ENCODE measurements at regions not wholly inside any gene's neighbourhood (a gene's known extent, or its start where the extent isn't known, plus 50 kb on each side); places are given as distances from the start of the nearest gene placed in this dataset.

DNA sequence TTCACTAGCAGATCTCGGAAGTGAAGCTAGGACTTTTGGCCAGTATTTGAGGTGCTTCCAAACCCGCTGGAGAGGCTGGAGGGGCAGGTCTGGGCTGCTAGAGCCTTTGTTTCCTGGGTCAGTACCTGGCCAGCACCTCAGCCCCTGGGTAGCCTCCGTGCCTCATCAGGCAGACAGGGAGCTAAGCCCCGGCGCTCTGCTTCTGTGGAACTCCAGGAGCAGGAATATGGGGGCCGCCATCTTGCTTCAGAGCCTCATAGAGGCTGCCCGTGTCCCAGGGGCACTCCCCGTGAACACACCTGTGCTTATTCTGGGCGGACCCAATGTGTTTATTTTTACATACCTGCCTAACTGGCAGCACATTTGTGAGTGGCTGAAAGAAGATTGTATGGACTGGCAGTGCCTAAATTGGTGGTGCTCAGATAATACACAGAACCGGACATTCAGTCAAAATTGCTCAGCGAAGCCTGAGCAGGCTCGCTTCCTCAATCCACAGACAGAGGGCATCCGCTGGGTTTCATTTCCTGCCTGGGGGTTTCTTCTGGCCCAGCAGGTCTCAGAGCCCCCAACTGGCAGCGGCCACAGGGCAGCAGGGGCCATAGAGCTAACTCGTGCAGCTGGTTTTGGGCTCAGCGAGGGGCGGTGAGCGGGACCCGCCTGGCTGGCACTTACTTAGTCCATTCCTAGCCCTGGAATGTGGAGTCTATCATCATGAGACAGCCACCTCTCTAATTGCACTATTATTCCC is 176.8 kb upstream of the ALKAL2 start:
- Histone ChIP-seq H3K36me3 (ENCODE audit: control insufficient read depth, insufficient read depth, low read length) (no peaks in the 10 kb centered on the region), H3K4me3 (ENCODE audit: low read length) (no peak overlapping the region), H3K27me3 (ENCODE audit: control insufficient read depth, insufficient read depth, low read length) (peaks cover 34% of the 10 kb centered on the region), H3K9me3 (ENCODE audit: control insufficient read depth, low read depth, low read length) (peaks cover 3% of the 10 kb centered on the region), H3K4me1 (ENCODE audit: control insufficient read depth, insufficient read depth, low read length) (no peaks in the 10 kb centered on the region), H3K27ac (ENCODE audit: low read length) (no peak overlapping the region)
- no peak for DNase-seq
- no CpG with 5 or more reads among the region's 19 CpGs for WGBS (ENCODE audit: insufficient coverage, low lambda C conversion rate)

GRCh38 chr2:460861-461260 is 173.0 kb upstream of the ALKAL2 start:
- no peak for DNase-seq
- no peak overlapping the region for H3K27ac ChIP-seq (ENCODE audit: low read length)
- H3K9me3 ChIP-seq (ENCODE audit: control insufficient read depth, low read depth, low read length), result no peaks in the 10 kb centered on the region
- H3K27me3 ChIP-seq (ENCODE audit: control insufficient read depth, insufficient read depth, low read length), result peaks cover 3% of the 10 kb centered on the region
- 58% methylated on average over 2 of the region's 6 CpGs for WGBS (ENCODE audit: insufficient coverage, low lambda C conversion rate)
- no peaks in the 10 kb centered on the region for H3K36me3 ChIP-seq (ENCODE audit: control insufficient read depth, insufficient read depth, low read length)
- H3K4me3 ChIP-seq (ENCODE audit: low read length), result no peak overlapping the region
- no peaks in the 10 kb centered on the region for H3K4me1 ChIP-seq (ENCODE audit: control insufficient read depth, insufficient read depth, low read length)

DNA sequence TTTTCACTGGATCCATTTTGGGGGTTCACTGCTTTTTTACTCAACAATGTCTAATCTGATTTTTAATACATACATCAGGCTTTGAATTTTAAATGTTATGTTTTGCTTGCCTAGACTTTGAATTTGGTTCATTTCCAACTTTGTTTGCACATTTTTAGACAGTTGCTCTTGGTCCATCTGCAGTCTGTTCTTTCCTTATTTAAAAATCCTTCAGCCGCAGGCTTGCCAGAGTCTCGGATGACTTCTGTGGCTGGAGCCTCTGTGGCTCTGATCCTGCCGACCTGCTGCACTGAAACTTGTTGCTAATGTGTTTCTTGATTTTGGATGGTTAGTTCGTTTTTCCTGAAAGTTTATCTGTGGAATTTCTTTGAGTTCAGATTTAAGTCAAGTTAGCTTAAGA is 172.0 kb upstream of the ALKAL2 start:
- H3K36me3 ChIP-seq (ENCODE audit: control insufficient read depth, insufficient read depth, low read length), result no peaks in the 10 kb centered on the region
- H3K9me3 ChIP-seq (ENCODE audit: control insufficient read depth, low read depth, low read length), result no peaks in the 10 kb centered on the region
- H3K4me3 ChIP-seq (ENCODE audit: low read length), result no peak overlapping the region
- no peaks in the 10 kb centered on the region for H3K4me1 ChIP-seq (ENCODE audit: control insufficient read depth, insufficient read depth, low read length)
- peaks cover 2% of the 10 kb centered on the region for H3K27me3 ChIP-seq (ENCODE audit: control insufficient read depth, insufficient read depth, low read length)
- no peak overlapping the region for H3K27ac ChIP-seq (ENCODE audit: low read length)
- WGBS (ENCODE audit: insufficient coverage, low lambda C conversion rate), result no CpG with 5 or more reads among the region's 4 CpGs
- DNase-seq, result no peak

DNA sequence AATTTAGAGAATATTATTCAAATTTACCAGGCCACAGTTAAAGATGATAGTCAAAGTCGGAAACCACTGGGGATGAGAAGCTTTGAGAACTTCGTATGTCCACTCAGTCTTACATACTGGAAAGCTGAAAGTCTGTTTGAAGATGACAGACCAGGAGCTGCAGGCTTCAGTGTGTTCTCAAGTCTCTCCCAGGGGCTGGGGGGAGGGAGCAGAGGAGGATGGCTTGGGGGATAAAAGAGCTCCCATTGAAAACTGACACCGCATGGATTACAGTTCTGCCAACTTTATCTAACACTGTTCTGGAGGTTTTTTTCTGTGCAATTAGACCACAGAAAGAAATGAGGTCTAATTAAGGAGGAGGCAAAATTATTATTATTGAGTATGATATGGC is 170.5 kb upstream of the ALKAL2 start:
- no peaks in the 10 kb centered on the region for H3K4me1 ChIP-seq (ENCODE audit: control insufficient read depth, insufficient read depth, low read length)
- H3K27ac ChIP-seq (ENCODE audit: low read length), result no peak overlapping the region
- no peak overlapping the region for H3K4me3 ChIP-seq (ENCODE audit: low read length)
- no CpG with 5 or more reads among the region's 3 CpGs for WGBS (ENCODE audit: insufficient coverage, low lambda C conversion rate)
- H3K36me3 ChIP-seq (ENCODE audit: control insufficient read depth, insufficient read depth, low read length), result no peaks in the 10 kb centered on the region
- H3K27me3 ChIP-seq (ENCODE audit: control insufficient read depth, insufficient read depth, low read length), result peaks cover 2% of the 10 kb centered on the region
- DNase-seq, result no peak
- no peaks in the 10 kb centered on the region for H3K9me3 ChIP-seq (ENCODE audit: control insufficient read depth, low read depth, low read length)

GRCh38 chr2:457792-458424 is 170.0 kb upstream of the ALKAL2 start:
- 95% methylated on average over 3 of the region's 8 CpGs for WGBS (ENCODE audit: insufficient coverage, low lambda C conversion rate)
- no peaks in the 10 kb centered on the region for H3K9me3 ChIP-seq (ENCODE audit: control insufficient read depth, low read depth, low read length)
- no peak overlapping the region for H3K27ac ChIP-seq (ENCODE audit: low read length)
- no peaks in the 10 kb centered on the region for H3K36me3 ChIP-seq (ENCODE audit: control insufficient read depth, insufficient read depth, low read length)
- no peaks in the 10 kb centered on the region for H3K4me1 ChIP-seq (ENCODE audit: control insufficient read depth, insufficient read depth, low read length)
- no peak for DNase-seq
- H3K4me3 ChIP-seq (ENCODE audit: low read length), result no peak overlapping the region
- H3K27me3 ChIP-seq (ENCODE audit: control insufficient read depth, insufficient read depth, low read length), result peaks cover 2% of the 10 kb centered on the region

DNA sequence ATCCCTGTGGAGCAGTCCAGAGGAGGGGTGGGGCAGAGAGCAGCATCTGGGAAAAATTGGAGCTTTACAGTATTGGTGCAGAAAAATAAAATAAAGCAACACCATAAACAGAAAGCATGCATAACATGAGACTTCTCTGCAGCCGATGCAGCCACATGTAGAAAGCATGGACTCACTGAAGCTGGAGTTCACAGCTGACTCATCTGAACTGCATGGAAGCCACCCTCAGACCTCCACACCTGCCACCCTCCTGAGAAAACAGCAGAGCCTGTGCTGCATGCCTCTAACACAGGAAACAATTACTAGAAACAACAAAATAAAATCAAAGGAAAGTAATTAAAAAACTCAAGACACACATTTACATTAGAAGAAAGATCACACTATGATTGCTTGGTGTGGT is 169.4 kb upstream of the ALKAL2 start:
- Histone ChIP-seq H3K4me3 (ENCODE audit: low read length) (no peak overlapping the region), H3K9me3 (ENCODE audit: control insufficient read depth, low read depth, low read length) (no peaks in the 10 kb centered on the region), H3K36me3 (ENCODE audit: control insufficient read depth, insufficient read depth, low read length) (no peaks in the 10 kb centered on the region), H3K27ac (ENCODE audit: low read length) (no peak overlapping the region), H3K27me3 (ENCODE audit: control insufficient read depth, insufficient read depth, low read length) (peaks cover 2% of the 10 kb centered on the region), H3K4me1 (ENCODE audit: control insufficient read depth, insufficient read depth, low read length) (no peaks in the 10 kb centered on the region)
- DNase-seq, result no peak
- no CpG with 5 or more reads among the region's 1 CpG for WGBS (ENCODE audit: insufficient coverage, low lambda C conversion rate)

DNA sequence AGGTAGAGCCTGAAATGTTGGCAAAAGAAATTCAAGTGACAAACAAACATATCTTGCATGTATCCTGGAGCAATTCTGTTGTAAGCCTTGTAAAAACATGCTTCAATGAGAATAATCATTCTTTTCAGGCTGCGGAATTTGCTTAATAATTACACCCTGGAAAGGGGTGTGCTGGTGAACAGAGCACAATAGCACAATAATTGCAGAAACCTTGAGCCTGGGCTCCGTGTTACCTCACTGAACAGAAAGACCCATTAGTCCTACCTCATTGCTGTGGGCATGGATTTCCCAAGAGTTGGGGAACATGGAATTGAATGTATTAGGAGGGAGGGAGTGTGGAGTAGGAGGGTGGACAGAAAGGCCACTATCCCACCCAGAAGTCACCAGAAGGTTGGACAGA is 168.0 kb upstream of the ALKAL2 start:
- no peaks in the 10 kb centered on the region for H3K27me3 ChIP-seq (ENCODE audit: control insufficient read depth, insufficient read depth, low read length)
- no peaks in the 10 kb centered on the region for H3K4me1 ChIP-seq (ENCODE audit: control insufficient read depth, insufficient read depth, low read length)
- no peak overlapping the region for H3K27ac ChIP-seq (ENCODE audit: low read length)
- H3K4me3 ChIP-seq (ENCODE audit: low read length), result no peak overlapping the region
- H3K36me3 ChIP-seq (ENCODE audit: control insufficient read depth, insufficient read depth, low read length), result no peaks in the 10 kb centered on the region
- H3K9me3 ChIP-seq (ENCODE audit: control insufficient read depth, low read depth, low read length), result no peaks in the 10 kb centered on the region
- WGBS (ENCODE audit: insufficient coverage, low lambda C conversion rate), result no CpG with 5 or more reads among the region's 2 CpGs
- no peak for DNase-seq

DNA sequence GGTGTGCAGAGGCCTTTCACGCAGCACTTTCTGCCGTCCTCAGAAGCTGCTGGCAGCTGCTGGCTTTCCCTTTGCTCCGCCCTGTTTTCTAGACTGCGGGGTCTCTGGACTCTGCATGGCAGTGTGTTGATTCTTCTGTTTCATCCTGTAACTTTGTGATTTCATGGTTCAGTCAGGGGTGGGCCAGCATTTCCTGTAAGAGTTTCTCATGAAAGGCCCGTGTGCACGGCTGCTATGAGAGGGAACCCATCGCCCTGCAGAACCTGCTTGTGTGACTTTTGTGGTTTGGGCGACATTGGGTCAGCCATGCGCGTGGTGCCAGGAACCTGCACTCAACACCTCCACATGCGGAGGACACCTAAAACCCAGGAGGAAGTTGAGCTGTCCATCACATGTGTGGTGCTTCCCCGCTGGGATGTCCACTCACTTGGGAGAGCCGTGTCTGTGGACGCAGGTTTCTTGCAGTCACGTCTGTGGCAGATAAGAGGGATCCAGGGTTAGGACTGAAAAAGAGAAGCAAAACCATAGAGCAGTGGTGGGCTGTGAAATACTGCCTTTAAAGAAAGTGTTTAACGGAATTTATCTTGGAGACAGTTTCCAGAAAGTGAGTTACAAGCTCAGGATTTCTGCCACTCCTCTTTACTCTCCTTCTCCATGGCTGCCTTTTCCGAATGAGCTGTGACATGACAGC is 167.3 kb upstream of the ALKAL2 start:
- no peaks in the 10 kb centered on the region for H3K4me1 ChIP-seq (ENCODE audit: control insufficient read depth, insufficient read depth, low read length)
- H3K9me3 ChIP-seq (ENCODE audit: control insufficient read depth, low read depth, low read length), result no peaks in the 10 kb centered on the region
- H3K27ac ChIP-seq (ENCODE audit: low read length), result no peak overlapping the region
- H3K27me3 ChIP-seq (ENCODE audit: control insufficient read depth, insufficient read depth, low read length), result no peaks in the 10 kb centered on the region
- 60% methylated on average over 1 of the region's 17 CpGs for WGBS (ENCODE audit: insufficient coverage, low lambda C conversion rate)
- no peaks in the 10 kb centered on the region for H3K36me3 ChIP-seq (ENCODE audit: control insufficient read depth, insufficient read depth, low read length)
- DNase-seq, result no peak
- H3K4me3 ChIP-seq (ENCODE audit: low read length), result no peak overlapping the region

- no peaks in the 10 kb centered on the region for H3K9me3 ChIP-seq (ENCODE audit: control insufficient read depth, low read depth, low read length)
- H3K36me3 ChIP-seq (ENCODE audit: control insufficient read depth, insufficient read depth, low read length), result no peaks in the 10 kb centered on the region
- no peak overlapping the region for H3K27ac ChIP-seq (ENCODE audit: low read length)
- no CpG with 5 or more reads among the region's 11 CpGs for WGBS (ENCODE audit: insufficient coverage, low lambda C conversion rate)
- H3K27me3 ChIP-seq (ENCODE audit: control insufficient read depth, insufficient read depth, low read length), result no peaks in the 10 kb centered on the region
- DNase-seq, result no peak
- H3K4me3 ChIP-seq (ENCODE audit: low read length), result no peak overlapping the region
- H3K4me1 ChIP-seq (ENCODE audit: control insufficient read depth, insufficient read depth, low read length), result no peaks in the 10 kb centered on the region
These were observed 165.2 kb upstream of the ALKAL2 start for GRCh38 chr2:453132-453531.

GRCh38 chr2:451495-451894 is 163.6 kb upstream of the ALKAL2 start:
- Histone ChIP-seq H3K27ac (ENCODE audit: low read length) (no peak overlapping the region), H3K27me3 (ENCODE audit: control insufficient read depth, insufficient read depth, low read length) (no peaks in the 10 kb centered on the region), H3K4me1 (ENCODE audit: control insufficient read depth, insufficient read depth, low read length) (no peaks in the 10 kb centered on the region), H3K9me3 (ENCODE audit: control insufficient read depth, low read depth, low read length) (no peaks in the 10 kb centered on the region), H3K36me3 (ENCODE audit: control insufficient read depth, insufficient read depth, low read length) (no peaks in the 10 kb centered on the region), H3K4me3 (ENCODE audit: low read length) (no peak overlapping the region)
- no peak for DNase-seq
- no CpG with 5 or more reads among the region's 16 CpGs for WGBS (ENCODE audit: insufficient coverage, low lambda C conversion rate)
